ENCODE measurements at regions not wholly inside any gene's neighbourhood (a gene's known extent, or its start where the extent isn't known, plus 50 kb on each side); places are given as distances from the start of the nearest gene placed in this dataset.

- no peak overlapping the region for H3K4me2 ChIP-seq (ENCODE audit: low read depth, low read length)
- no peak overlapping the region for H3K9ac ChIP-seq (ENCODE audit: low read length)
- H3K9me3 ChIP-seq (replicated peaks; ENCODE audit: insufficient read depth, low read length): no peaks in the 10 kb centered on the region
- H3K79me2 ChIP-seq (ENCODE audit: low read length): no peaks in the 10 kb centered on the region
- no peak overlapping the region for H2AFZ ChIP-seq (ENCODE audit: low read length)
- no peaks in the 10 kb centered on the region for H3K9me2 ChIP-seq (replicated peaks; ENCODE audit: insufficient read depth, low read length)
- no peak overlapping the region for H3K4me3 ChIP-seq (ENCODE audit: low read length)
- no peak overlapping the region for H3K27ac ChIP-seq (ENCODE audit: low read length)
- peaks cover 49% of the 10 kb centered on the region for H3K27me3 ChIP-seq (replicated peaks; ENCODE audit: insufficient read depth, low read length)
- no peak for TF ChIP-seq EZH2 (optimal IDR thresholded peaks at IDR 0.05; ENCODE audit: low read depth, low read length)
- TF ChIP-seq, protein P1, sequence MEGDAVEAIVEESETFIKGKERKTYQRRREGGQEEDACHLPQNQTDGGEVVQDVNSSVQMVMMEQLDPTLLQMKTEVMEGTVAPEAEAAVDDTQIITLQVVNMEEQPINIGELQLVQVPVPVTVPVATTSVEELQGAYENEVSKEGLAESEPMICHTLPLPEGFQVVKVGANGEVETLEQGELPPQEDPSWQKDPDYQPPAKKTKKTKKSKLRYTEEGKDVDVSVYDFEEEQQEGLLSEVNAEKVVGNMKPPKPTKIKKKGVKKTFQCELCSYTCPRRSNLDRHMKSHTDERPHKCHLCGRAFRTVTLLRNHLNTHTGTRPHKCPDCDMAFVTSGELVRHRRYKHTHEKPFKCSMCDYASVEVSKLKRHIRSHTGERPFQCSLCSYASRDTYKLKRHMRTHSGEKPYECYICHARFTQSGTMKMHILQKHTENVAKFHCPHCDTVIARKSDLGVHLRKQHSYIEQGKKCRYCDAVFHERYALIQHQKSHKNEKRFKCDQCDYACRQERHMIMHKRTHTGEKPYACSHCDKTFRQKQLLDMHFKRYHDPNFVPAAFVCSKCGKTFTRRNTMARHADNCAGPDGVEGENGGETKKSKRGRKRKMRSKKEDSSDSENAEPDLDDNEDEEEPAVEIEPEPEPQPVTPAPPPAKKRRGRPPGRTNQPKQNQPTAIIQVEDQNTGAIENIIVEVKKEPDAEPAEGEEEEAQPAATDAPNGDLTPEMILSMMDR (IDR thresholded peaks at IDR 0.05; ENCODE audit: low read length): no peak
- no peak for TF ChIP-seq EZH2phosphoT487 (IDR thresholded peaks at IDR 0.05; ENCODE audit: low read length)
- no peaks in the 10 kb centered on the region for H4K20me1 ChIP-seq (ENCODE audit: insufficient read depth, low read length)
- no peaks in the 10 kb centered on the region for H3F3A ChIP-seq (ENCODE audit: insufficient read depth, low read length)
- no peaks in the 10 kb centered on the region for H3K36me3 ChIP-seq (replicated peaks; ENCODE audit: insufficient read depth, low read length)
- H3K4me1 ChIP-seq (ENCODE audit: low read length): no peaks in the 10 kb centered on the region
- no peak for DNase-seq
Observed at GRCh38 chr22:49078076-49078710, 749.5 kb downstream of the BRD1 start.

DNA sequence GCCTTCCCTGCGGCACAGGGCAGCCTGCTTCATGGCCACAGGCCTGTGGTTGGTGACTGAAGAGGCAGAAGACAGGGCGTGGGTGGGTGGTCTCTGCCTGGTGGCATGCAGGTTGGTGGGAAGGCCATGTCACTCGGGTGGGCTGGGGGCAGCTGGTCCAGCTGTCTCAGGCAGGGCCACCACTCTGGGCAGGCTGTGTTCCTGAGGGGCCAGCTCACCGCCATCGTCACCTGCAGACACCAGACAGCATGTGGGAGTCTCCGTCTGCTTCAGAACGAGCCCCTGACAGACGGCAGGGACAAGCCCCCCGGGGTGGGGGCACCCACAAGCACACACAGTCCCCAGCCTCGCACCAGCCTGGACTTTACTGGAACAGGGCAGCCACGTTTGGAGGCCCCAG, 750.1 kb downstream of the BRD1 start:
- H3K36me3 ChIP-seq (replicated peaks; ENCODE audit: insufficient read depth, low read length): no peaks in the 10 kb centered on the region
- DNase-seq: no peak

DNA sequence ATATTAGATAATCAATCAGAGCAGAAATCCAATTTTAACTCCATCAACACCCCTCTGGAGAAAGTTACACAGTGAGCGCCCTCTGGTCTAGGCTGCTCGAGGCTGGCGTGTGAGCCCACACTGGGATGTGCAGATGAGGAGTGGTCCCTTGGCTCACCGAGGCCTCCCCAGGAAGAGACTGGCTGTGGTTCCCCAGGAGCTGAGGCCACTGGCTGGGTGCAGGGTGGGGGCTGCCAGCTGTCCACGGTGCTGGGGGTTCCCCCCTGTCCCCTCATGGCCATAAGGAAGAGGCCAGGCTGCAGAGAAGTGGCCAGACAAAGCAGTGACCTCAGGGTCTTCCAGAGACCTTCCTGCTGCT, 750.7 kb downstream of the BRD1 start:
- TF ChIP-seq EZH2 (optimal IDR thresholded peaks at IDR 0.05; ENCODE audit: low read depth, low read length) (no peak), EZH2phosphoT487 (IDR thresholded peaks at IDR 0.05; ENCODE audit: low read length) (no peak)
- TF ChIP-seq, protein P1 (IDR thresholded peaks at IDR 0.05; ENCODE audit: low read length): no peak
- Histone ChIP-seq H3K4me2 (ENCODE audit: low read depth, low read length) (no peak overlapping the region), H3K9me3 (replicated peaks; ENCODE audit: insufficient read depth, low read length) (no peaks in the 10 kb centered on the region), H4K20me1 (ENCODE audit: insufficient read depth, low read length) (no peaks in the 10 kb centered on the region), H2AFZ (ENCODE audit: low read length) (no peak overlapping the region), H3K36me3 (replicated peaks; ENCODE audit: insufficient read depth, low read length) (no peaks in the 10 kb centered on the region), H3K4me1 (ENCODE audit: low read length) (no peaks in the 10 kb centered on the region), H3K4me3 (ENCODE audit: low read length) (no peak overlapping the region), H3F3A (ENCODE audit: insufficient read depth, low read length) (no peaks in the 10 kb centered on the region), H3K79me2 (ENCODE audit: low read length) (no peaks in the 10 kb centered on the region), H3K9ac (ENCODE audit: low read length) (no peak overlapping the region), H3K27me3 (replicated peaks; ENCODE audit: insufficient read depth, low read length) (peaks cover 49% of the 10 kb centered on the region), H3K9me2 (replicated peaks; ENCODE audit: insufficient read depth, low read length) (no peaks in the 10 kb centered on the region), H3K27ac (ENCODE audit: low read length) (no peak overlapping the region)
- DNase-seq: no peak

More for the DNA sequence above, 750.1 kb downstream of the BRD1 start:
- Histone ChIP-seq H3K27me3 (replicated peaks; ENCODE audit: insufficient read depth, low read length) (peaks cover 50% of the 10 kb centered on the region), H3K4me3 (ENCODE audit: low read length) (no peak overlapping the region), H3K9ac (ENCODE audit: low read length) (no peak overlapping the region), H3K9me2 (replicated peaks; ENCODE audit: insufficient read depth, low read length) (no peaks in the 10 kb centered on the region), H3K4me1 (ENCODE audit: low read length) (no peaks in the 10 kb centered on the region), H3F3A (ENCODE audit: insufficient read depth, low read length) (no peaks in the 10 kb centered on the region), H2AFZ (ENCODE audit: low read length) (no peak overlapping the region), H3K79me2 (ENCODE audit: low read length) (no peaks in the 10 kb centered on the region), H4K20me1 (ENCODE audit: insufficient read depth, low read length) (no peaks in the 10 kb centered on the region), H3K9me3 (replicated peaks; ENCODE audit: insufficient read depth, low read length) (no peaks in the 10 kb centered on the region), H3K27ac (ENCODE audit: low read length) (no peak overlapping the region), H3K4me2 (ENCODE audit: low read depth, low read length) (no peak overlapping the region)
- TF ChIP-seq EZH2 (optimal IDR thresholded peaks at IDR 0.05; ENCODE audit: low read depth, low read length) (no peak), EZH2phosphoT487 (IDR thresholded peaks at IDR 0.05; ENCODE audit: low read length) (no peak)
- TF ChIP-seq, protein P1 (IDR thresholded peaks at IDR 0.05; ENCODE audit: low read length): no peak

Data from MM.1S (cell line).